Tibial artery (tissue), 4 donors: ENCODE measurements at regions not wholly inside any gene's neighbourhood (a gene's known extent, or its start where the extent isn't known, plus 50 kb on each side); places are given as distances from the start of the nearest gene placed in this dataset.

Experiments
- DNase-seq, 2 donors: peaks; one replicate each; pipeline ENCODE4 v3.0.0-alpha.2; 2019
- H3K27ac ChIP-seq, 2 donors: fragments of 200-600 bp; sonication (generic) in 1 of 2; 1 replicate in 1 of 2; 2 replicates in 1 of 2; pipeline ENCODE4 v1.5.1; 2018 to 2019; ENCODE audit warnings: mild to moderate bottlenecking in 1 of 2
- H3K27me3 ChIP-seq, 2 donors: fragments of 200-600 bp; sonication (generic) in 1 of 2; one replicate each; pipeline versions ENCODE4 v1.5.1 to v1.6.0; 2016 to 2019
- H3K36me3 ChIP-seq, 3 donors: fragments of 200-600 bp; sonication (generic) in 2 of 3; one replicate each; pipeline ENCODE4 v1.5.1; 2016 to 2019; ENCODE audit warnings: mild to moderate bottlenecking in 2 of 3
- H3K4me1 ChIP-seq, 4 donors: fragments of 200-600 bp; sonication (generic) in 2 of 4; 1 replicate in 3 of 4; 2 replicates in 1 of 4; pipeline ENCODE4 v1.5.1; 2016 to 2019
- H3K4me3 ChIP-seq, 2 donors: fragments of 200-600 bp; sonication (generic) in 1 of 2; 1 replicate in 1 of 2; 2 replicates in 1 of 2; pipeline ENCODE4 v1.5.1; 2018 to 2019; ENCODE audit warnings: mild to moderate bottlenecking in 2 of 2
- H3K9me3 ChIP-seq, 3 donors: fragments of 200-600 bp; sonication (generic) in 1 of 3; one replicate each; pipeline ENCODE4 v1.5.1; 2016 to 2019
- intact Hi-C: fragments of 100-400 bp; cut with DNase I; formaldehyde crosslinking; loops from one replicate; pipeline ENCODE4 v1.15.0; 2023; ENCODE audit warnings: low total_unique reads
- TF ChIP-seq, protein P1 (sequence below), 2 experiments: fragments of 200-600 bp in 1 of 2; fragments of 450-650 bp in 1 of 2; IDR thresholded peaks; one replicate each; pipeline ENCODE4 v1.5.1; 2017 to 2019; ENCODE audit warnings: antibody characterized with exemption in 2 of 2, mild to moderate bottlenecking in 1 of 2, moderate library complexity in 1 of 2

GRCh38 chr6:14682812-14683211, 563.1 kb upstream of the JARID2 start:
- H3K27me3 ChIP-seq = peaks cover 0 to 3% of the 10 kb centered on the region in 2 donors
- intact Hi-C loops = no loop called here

GRCh38 chr6:14689639-14690038, 556.2 kb upstream of the JARID2 start:
- intact Hi-C loops = no loop called here
- Histone ChIP-seq H3K4me3 (no peak overlapping the region), H3K36me3 (no peaks in the 10 kb centered on the region), H3K27me3 (no peaks in the 10 kb centered on the region), H3K4me1 (no peaks in the 10 kb centered on the region), H3K27ac (no peak overlapping the region), H3K9me3 (no peaks in the 10 kb centered on the region)
- no peak for DNase-seq
- TF ChIP-seq, protein P1, sequence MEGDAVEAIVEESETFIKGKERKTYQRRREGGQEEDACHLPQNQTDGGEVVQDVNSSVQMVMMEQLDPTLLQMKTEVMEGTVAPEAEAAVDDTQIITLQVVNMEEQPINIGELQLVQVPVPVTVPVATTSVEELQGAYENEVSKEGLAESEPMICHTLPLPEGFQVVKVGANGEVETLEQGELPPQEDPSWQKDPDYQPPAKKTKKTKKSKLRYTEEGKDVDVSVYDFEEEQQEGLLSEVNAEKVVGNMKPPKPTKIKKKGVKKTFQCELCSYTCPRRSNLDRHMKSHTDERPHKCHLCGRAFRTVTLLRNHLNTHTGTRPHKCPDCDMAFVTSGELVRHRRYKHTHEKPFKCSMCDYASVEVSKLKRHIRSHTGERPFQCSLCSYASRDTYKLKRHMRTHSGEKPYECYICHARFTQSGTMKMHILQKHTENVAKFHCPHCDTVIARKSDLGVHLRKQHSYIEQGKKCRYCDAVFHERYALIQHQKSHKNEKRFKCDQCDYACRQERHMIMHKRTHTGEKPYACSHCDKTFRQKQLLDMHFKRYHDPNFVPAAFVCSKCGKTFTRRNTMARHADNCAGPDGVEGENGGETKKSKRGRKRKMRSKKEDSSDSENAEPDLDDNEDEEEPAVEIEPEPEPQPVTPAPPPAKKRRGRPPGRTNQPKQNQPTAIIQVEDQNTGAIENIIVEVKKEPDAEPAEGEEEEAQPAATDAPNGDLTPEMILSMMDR (IDR thresholded peaks at IDR 0.05) = no peak

More at GRCh38 chr6:14682812-14683211, 563.1 kb upstream of the JARID2 start:
- Histone ChIP-seq H3K4me3 (no peak overlapping the region), H3K36me3 (no peaks in the 10 kb centered on the region), H3K9me3 (no peaks in the 10 kb centered on the region), H3K4me1 (no peaks in the 10 kb centered on the region), H3K27ac (no peak overlapping the region)
- TF ChIP-seq, protein P1 (IDR thresholded peaks at IDR 0.05) = no peak
- no peak for DNase-seq

DNA sequence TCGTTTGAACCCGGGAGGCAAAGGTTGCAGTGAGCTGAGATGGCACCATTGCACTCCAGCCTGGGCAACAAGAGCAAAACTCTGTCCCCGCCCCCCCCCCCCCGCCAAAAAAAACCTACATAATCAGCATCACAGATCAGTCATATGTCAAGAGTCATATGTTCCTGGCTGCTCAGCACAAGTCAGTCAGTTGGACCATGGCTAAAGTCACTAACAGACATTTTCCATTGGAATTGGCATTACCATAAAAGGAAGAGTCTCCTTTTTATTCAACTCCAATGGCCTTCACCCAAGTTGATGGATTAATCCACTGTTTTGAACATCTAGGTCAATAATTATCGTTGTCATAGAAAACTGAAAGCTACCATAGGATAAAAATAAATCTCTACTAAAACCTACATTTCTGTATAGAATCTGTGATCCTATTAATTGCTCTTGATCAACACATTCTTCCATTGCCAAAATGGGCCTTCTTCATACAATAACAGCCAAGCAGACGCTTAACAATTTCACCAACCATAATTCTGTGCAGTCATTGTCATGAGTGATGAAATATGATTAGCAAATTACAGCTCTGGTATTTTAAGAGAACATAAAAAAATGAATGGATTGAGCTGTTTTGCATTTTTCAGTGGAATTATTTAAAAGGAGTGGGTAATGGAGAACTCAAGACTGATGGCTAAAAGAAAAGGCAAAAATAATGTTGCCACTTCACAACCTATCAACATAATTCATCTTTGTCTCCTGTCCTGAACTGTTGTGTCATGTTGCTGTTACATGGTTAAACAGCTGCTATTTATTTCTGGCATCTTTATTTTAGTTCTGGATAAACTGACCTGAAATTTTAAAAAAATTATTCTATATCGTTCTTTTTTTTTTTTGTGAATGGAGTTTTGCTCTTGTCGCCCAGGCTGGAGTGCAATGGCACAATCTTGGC, 555.5 kb upstream of the JARID2 start:
- intact Hi-C loops = no loop called here
- no peak overlapping the region for H3K27ac ChIP-seq
- H3K27me3 ChIP-seq = no peaks in the 10 kb centered on the region
- no peaks in the 10 kb centered on the region for H3K9me3 ChIP-seq
- TF ChIP-seq, protein P1 (IDR thresholded peaks at IDR 0.05) = no peak
- no peaks in the 10 kb centered on the region for H3K36me3 ChIP-seq
- no peak for DNase-seq
- H3K4me1 ChIP-seq = no peaks in the 10 kb centered on the region
- H3K4me3 ChIP-seq = no peak overlapping the region

DNA sequence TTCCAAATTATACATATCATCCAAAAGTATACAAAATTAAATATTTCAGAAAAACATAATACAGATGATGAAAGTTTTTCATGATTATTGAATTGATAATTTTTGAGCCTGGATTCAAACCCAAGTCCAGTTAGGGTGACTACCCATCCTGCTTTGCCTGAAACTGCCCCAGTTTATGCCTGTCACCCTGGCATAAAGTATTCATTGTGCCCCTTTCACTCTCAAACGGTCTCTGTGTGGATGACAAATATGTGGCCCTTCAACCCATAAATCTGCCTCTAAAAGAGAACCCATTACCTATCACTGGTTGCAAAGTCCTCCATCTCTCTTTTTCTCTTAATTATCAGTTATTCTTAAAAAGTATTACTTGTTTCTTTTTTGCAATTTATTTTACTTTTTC, 553.7 kb upstream of the JARID2 start:
- Histone ChIP-seq H3K27ac (no peak overlapping the region), H3K4me3 (no peak overlapping the region), H3K36me3 (no peaks in the 10 kb centered on the region), H3K9me3 (no peaks in the 10 kb centered on the region), H3K4me1 (no peaks in the 10 kb centered on the region), H3K27me3 (no peaks in the 10 kb centered on the region)
- no peak for DNase-seq
- intact Hi-C loops = no loop called here
- TF ChIP-seq, protein P1 (IDR thresholded peaks at IDR 0.05) = no peak

- H3K4me1 ChIP-seq = no peaks in the 10 kb centered on the region
- TF ChIP-seq, protein P1 (IDR thresholded peaks at IDR 0.05) = no peak
- H3K9me3 ChIP-seq = no peaks in the 10 kb centered on the region
- intact Hi-C loops = no loop called here
- DNase-seq = no peak
- H3K4me3 ChIP-seq = no peak overlapping the region
- no peaks in the 10 kb centered on the region for H3K36me3 ChIP-seq
- no peak overlapping the region for H3K27ac ChIP-seq
- H3K27me3 ChIP-seq = no peaks in the 10 kb centered on the region
Measured at GRCh38 chr6:14693301-14694192, 552.3 kb upstream of the JARID2 start.
